ENCODE measurements at regions not wholly inside any gene's neighbourhood (a gene's known extent, or its start where the extent isn't known, plus 50 kb on each side); places are given as distances from the start of the nearest gene placed in this dataset.

DNA sequence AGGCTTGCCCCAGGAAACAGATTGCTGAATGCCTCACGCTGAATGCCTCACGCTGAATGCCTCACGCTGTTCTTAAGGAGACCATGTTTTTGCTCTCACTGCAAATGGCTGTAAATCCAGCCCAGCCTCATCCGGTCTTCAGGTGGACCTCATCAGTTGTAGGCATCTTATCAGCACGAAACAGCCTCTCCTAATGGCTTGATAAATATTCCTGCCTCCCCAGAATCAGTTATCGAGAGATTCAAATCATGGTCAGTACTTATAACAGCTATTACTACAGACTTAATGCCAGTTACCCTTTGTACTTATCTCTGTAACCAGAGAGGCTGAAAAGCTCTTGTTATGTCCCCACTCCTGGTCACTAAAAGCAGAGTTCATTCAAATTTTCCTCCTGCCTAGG, 290.6 kb downstream of the FZD1 start (continued):
- TF ChIP-seq ZNF589 (CRISPR knock-in tag; IDR thresholded peaks at IDR 0.05; ENCODE audit: low read depth) = peak; percentile 53; the same call in 1 of the 2 replicates
- TF ChIP-seq RNF2 (IDR thresholded peaks at IDR 0.05) = peak; percentile 76; the same call in 1 of the 2 replicates
- no peak for TF ChIP-seq FOXO4 (CRISPR knock-in tag; IDR thresholded peaks at IDR 0.05)
- peak; percentile 74 for TF ChIP-seq HDAC2 (IDR thresholded peaks at IDR 0.05)
- no peak; the same call in 1 of the 2 replicates for TF ChIP-seq VEZF1 (CRISPR knock-in tag; IDR thresholded peaks at IDR 0.05)
- TF ChIP-seq MTA2 (IDR thresholded peaks at IDR 0.05; ENCODE audit: low read depth) = peak; percentile 81
- TF ChIP-seq RCOR1 (IDR thresholded peaks at IDR 0.05; ENCODE audit: borderline replicate concordance in 1 of 2, low read depth in 2 of 2, low read length in 2 of 2) = peak in 1 of 2 experiments; percentile 94; a peak in 2 of 4 replicates
- no peak for TF ChIP-seq TGIF2 (CRISPR knock-in tag; IDR thresholded peaks at IDR 0.05)
- peak; percentile 54; the same call in 1 of the 2 replicates for TF ChIP-seq NBN (IDR thresholded peaks at IDR 0.05; ENCODE audit: low read depth)
- TF ChIP-seq ZNF324 (CRISPR knock-in tag; IDR thresholded peaks at IDR 0.05) = no peak
- peak in 1 of 2 experiments; percentile 28; a peak in 1 of 3 replicates for TF ChIP-seq CBX3 (IDR thresholded peaks at IDR 0.05; ENCODE audit: borderline replicate concordance in 1 of 2, low read length in 2 of 2)
- TF ChIP-seq ZNF318 (IDR thresholded peaks at IDR 0.05; ENCODE audit: borderline replicate concordance in 1 of 2, low read depth in 1 of 2) = peak in 1 of 2 experiments; percentile 38; a peak in 1 of 4 replicates
- 0 out of 2 replicates have a peak, but pooled peaks have one; percentile 32 for TF ChIP-seq ZNF584 (CRISPR knock-in tag; IDR thresholded peaks at IDR 0.05; ENCODE audit: low read depth)
- TF ChIP-seq ZFP30 (CRISPR knock-in tag; IDR thresholded peaks at IDR 0.05; ENCODE audit: borderline replicate concordance) = no peak
